ENCODE measurements at regions not wholly inside any gene's neighbourhood (a gene's known extent, or its start where the extent isn't known, plus 50 kb on each side); places are given as distances from the start of the nearest gene placed in this dataset.

DNA sequence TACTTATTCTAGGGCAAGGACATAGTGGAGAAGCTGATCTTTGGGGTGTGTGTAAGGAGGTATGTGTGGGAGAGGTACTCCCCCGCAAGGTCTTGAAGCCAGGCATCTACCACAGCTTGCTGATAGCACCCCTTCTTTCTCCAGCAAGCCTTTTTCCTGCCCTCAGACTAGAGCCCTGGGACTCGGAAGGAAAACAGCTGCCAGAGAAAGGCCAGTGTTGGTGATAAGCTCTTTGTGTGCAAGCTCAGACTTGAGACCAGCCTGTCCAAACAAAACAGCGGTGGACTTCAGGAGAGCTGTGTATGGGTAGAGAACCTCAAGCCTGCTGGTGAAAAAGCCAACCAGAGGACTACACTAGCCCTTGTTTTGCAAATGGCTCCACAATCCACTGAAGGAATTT lies 1028.6 kb downstream of the MCTP2 start:
- no peak for DNase-seq (ENCODE audit: low read depth)

DNA sequence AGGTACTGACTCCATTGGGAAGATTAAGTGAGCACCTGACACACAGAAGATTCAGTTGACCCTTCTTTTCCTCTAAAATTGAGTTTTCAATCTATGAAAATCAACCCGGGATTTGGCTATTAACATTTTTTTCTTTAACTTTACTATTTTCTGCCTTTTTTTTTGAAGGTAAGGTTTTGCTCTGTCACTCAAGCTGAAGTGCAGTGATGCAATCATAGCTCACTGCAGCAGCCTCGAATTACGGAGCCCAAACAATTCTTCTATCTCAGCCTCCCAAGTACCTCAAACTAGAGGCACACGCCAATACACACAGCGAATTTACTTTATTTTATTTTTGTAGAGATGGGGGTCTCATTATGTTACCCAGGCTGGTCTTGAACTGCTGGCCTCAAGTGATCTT lies 1029.5 kb downstream of the MCTP2 start:
- DNase-seq (ENCODE audit: low read depth) = no peak

DNA sequence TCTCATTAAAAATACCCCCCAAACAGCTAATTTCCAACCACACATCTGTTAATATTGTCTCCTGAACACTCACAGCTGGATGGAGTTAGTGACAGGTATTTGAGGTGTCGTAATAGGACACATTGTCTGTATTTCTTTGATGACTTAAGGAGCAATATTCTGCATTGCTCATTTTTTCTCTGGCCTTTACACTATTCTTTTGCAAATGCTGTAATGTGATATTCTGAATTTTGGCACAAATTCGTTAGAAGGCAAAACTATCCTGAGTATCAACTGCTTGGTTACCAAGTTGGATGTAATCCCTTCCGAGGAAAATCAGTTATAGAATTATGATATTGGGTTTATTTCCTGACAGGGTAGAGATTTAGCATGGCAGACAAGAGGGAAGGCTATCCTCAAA lies 1030.2 kb downstream of the MCTP2 start:
- DNase-seq (ENCODE audit: low read depth) = no peak

DNA sequence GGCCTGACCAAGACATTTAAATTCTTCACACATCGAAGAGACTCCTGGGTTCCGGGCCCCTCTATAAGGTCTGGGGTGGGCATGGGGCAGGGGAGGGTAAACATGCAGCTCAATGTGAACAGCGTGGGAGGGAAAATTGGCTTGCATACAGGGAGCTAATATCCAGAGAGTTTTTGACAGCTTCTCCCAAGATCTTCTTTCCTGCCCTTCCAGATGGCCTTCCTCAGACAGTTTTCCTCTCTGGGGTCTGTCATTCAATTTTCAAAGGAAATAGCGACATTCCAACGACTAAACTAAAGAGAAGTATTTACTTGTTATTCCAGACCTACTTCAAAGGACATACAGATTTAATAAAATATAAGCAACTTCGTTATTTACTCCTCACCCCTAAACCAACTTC lies 1030.6 kb downstream of the MCTP2 start:
- no peak for DNase-seq (ENCODE audit: low read depth)

DNA sequence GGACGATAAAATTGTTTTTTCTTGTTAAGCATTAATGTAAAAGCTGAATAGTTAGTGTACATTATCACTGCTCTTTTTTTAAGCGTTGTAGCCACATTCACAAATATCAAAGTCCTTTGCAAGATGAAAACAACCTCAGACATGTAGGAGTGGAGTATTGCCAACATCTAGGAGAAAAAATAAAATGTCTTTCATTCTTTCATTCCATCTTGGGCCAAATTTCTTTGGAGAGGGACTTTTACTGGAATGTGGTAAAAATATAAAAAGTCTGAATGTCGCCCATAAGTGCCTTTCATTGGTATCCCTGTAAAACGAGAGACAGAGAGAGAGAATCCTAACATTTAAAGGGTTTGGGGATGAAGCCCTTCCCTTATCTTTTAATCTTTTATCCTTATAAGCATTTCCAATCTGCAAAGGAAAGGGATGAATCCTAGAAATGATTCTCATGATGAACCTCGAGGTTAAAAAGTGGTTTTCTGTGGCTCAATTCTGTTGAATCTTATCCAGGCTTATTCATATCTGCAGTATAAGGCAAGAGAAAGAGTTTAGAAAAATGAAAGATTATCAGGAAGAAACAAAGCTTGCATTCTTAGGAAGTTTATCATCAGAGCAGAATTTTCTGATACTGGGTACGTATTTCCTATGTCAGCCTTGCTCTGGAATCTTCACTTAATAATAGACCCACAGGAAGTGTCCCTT lies 1031.7 kb downstream of the MCTP2 start:
- peak; percentile 31 for DNase-seq (ENCODE audit: low read depth)

DNA sequence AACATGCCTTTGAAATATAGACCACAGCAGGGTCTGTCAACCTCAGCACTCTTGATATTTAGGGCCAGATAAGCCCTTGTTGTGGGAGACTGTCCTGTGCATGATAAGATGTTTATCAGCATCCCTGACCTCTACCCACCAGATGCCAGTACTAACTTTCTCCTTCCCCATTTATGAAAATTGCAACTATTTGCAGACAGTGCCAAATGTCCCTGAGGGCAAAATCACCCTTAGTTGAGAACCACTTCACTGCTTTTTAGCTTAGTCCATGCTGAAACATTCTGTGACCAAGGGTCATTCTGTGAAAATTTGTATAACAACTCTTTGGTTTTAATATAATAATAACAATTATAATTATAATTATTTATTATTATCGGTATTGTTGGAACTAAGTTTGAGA lies 1032.4 kb downstream of the MCTP2 start:
- DNase-seq (ENCODE audit: low read depth) = no peak

DNA sequence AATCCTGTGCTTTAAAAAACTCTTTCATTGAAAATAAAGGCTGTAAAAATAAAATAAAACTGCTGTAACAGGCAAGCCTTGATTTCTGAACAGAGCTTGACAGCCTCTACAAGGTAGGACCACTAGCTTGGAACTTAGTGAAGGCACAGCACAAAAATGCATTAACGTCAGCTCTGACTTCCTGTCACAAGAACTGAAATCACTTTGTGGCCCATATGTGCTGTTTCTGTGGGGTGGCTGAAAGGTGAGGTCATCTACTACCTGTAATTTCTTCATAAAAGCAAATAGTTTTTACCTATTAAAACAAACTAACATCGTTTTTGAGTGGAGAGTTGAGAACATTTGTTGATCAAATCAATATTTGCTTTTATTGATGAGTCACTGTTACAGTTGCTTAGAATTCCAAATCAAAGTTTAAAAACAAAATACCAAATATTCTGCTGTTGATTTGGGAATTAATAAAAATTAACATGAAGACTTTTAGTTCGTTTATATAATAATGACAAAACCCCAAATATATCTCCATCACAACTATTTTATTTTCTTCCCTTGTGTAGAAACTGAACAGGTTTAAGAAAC lies 1034.1 kb downstream of the MCTP2 start:
- no peak for DNase-seq (ENCODE audit: low read depth)

DNA sequence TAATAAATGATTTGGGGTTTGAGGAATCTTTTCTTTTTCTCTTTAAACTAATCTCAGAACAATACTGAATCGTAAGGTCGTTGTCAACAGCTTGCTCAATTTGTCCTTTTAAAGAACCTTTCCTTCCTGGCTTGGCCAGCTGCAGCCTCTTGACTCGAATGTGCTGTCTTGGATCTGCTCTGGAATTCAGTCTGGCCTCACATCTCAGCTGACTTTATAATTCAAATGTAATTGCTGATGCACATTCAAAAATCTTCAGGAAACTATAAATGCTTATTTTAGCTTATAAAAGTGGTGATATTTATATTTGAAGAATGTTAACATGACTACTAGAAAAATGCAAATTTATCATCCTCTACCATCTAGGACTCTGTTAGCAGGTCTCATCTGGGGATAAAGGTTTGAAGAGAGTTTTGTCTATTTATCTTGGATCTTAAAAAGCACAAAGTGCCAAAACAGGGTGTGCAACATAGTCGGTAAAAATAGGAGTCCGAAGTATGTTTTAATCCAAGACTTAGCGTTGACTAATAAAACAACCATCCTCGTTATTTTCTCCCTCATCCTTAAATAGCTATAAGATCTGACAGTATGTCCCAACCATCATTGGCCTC lies 1035.2 kb downstream of the MCTP2 start:
- DNase-seq (ENCODE audit: low read depth) = peak; percentile 27

DNA sequence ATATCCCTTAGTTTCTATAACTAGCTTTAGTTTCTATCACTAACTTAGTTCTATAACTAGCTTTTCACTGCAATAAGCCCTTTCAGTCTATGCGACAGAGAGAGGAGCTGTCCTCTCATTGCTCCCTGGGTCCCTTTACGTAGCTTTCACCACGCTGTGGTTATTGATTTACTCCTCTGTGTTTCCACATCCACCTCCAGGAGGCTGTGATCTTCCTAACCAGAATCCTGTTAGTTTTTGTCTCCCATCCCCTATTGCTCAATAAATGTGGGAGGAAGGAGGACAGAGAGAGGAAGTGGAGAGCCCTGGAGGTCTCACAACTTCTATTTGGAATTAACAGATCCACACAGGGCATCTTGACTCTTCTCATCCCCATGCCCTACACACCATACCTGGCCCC lies 1036.1 kb downstream of the MCTP2 start:
- no peak for DNase-seq (ENCODE audit: low read depth)

DNA sequence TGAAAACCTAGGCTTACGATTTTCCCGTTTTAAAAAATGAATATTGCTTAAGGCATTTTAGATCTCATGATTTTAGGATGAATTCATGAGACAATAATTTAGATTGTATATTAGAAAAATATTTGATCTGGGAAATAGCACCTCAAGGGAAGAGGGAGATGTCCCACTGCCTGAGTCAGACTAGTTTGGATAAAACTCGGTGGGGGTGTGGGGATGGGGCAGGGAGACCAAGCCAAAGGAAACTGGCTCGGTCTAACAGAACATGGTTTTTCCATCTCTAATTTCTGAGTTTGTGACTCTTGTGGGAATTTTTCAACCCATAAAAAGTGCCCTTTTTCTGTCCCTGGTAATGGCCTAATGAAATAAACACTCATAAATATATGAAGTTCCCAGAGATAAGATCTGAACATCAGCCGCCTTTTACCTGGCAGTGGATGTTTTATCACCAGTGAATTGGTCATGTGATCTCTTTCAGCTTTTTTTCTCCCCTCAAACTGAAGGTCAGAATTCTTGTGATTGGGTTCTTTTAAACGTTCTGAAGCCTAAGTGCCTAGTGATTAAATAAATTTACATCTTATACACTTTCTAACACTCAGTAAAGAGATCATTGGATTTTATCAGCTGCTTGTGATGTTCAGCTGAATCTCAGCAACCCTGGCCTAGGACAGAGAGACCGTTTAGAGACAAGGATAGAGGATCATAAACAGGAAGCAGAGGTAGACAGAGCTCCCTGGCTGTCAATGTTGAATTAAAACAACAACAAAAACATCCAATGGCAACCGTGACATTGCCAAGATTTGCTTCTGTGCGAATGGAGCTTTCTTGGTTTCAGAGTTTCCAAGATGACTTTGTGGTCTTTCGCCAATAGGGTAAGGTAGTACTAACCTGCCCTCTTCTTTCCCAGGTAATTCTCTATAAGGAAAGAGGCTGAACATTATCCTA lies 1038.2 kb downstream of the MCTP2 start:
- DNase-seq (ENCODE audit: low read depth) = no peak

DNA sequence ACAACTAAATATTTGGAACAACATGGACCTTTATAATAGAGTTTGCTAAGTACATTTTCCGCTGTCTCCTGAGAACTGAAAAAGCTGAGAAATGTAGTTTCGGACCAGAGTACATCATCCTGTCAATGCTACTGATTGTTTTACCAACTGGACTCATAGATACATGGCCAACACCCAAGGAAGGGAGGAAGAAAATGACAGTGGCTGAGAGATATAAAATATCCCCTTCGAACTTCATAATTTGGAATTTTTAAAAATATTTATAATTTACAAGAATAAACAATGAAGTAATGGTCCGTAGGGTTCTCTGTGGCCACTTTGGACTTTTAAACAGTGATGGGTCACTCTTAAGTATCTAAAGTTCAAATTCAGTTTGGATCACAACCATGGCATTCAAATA lies 1042.7 kb downstream of the MCTP2 start:
- DNase-seq (ENCODE audit: low read depth) = no peak

DNA sequence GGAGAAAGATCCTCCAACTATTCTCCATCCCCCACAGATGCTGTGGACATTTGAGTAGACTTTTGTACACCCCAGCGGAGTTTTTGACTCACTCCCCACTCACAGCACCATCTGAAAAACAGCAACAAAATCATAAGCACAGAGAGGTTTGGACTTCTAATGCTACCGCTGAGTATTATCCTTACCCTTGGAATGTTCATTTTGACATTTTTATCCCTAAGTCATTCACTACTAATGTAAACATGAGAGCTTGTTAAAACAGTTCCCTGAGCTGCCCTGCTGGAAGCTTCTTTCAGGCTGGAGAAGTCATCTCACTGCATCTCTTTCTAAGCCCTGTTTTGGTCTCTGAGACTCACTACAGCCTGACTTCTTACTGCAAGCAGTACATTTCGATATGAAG lies 1045.9 kb downstream of the MCTP2 start:
- DNase-seq (ENCODE audit: low read depth) = peak; percentile 62

DNA sequence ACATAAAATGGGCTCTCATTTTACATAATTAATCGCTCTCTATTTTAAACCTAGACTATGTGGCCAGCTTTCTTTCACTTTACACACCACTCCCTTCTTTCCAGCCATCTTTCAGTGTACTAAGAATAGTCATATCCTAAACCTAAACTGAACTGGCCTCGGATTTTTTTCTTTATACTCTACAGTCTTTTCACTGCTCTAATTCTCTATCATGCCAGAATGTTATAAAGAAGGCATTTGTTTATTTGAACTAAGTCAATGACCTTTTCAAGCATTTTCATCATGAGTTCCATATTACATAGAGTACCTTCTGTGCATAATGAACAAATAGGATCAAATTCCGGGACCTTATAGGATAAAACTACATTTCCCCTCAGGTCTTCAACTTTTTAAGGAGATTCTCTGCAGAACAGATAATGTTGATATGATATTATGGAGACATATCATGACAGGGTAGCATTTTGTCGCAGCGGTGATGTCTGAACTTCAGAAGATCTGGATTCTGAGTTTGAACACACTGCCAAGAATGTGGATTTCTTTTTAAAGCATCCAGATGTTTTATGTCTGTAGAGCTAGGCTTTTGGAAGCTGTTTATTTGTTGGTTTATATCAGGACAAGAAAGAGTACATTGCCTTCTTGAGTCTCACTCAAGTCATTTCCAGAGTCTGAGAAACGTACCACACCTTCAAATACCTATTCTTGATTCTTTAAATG lies 1047.3 kb downstream of the MCTP2 start:
- no peak for DNase-seq (ENCODE audit: low read depth)

DNA sequence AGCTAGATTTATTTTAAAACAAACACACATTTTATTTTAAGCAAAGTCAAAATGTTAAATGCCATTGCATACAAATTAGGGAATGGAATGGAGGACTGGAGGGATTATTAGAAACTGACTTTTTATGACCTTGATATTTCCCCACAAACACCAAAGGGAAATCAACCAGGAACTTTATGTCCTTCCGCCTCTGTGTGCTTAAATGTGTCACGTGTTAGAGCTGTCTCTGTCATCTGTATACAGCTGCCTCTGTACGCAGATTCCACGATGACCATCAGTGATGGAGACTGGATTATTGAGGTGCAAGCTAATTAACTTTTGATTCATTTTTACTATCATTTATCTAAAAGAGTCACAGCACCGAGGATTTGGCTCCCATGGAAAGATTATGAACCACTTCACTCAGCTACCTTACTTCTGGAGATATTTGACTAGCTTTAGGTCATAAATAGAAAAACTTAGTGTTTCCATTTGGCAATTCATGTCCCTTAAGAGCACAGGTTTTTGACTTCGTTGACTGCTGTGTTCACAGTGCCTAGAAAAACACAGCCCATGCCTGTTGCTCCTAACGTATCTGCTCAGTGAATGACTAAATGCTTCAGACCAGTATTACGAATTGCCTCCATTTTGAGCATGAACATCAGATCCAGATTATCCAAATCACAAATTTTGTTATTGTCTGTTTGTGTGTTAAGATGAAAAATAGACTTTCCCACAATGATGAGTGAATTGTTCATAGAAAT lies 1048.1 kb downstream of the MCTP2 start:
- DNase-seq (ENCODE audit: low read depth) = no peak

DNA sequence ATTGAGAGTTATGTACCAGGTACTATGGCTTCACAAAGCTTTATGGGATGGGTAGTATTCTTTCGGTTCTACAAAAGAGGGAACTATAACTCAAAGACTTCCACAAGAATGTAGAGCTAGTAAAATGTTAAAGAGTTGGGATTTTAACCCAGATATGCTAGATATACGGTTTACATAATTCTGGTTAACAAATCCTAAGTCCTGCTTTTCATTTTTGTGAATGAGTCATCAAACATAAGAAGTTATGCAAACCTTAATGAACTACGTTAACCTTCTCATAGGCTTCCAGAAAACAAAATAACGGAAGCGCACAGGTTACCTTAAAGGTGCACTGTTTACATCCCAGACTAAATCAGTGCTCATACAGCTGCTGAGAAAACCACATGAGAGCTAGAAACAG lies 1049.3 kb downstream of the MCTP2 start:
- no peak for DNase-seq (ENCODE audit: low read depth)

DNA sequence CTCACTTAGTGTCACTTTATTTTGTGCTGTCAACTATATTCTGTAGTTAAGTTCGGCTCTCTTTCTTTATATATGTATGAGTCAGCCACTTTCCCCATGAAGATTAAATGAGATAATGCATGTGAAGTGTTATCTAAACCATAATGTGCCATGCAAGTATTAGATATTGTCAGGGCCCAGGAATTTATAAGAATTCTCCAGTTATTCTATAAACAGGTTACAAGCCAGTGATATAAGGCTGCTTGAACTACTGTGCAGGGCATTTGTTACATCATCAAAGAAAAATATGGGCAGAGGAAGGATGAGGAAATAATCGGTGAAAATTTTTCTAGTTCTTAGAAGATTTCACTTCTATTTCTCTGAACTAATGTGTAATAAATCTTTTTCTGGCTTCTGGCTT lies 1049.0 kb upstream of the NR2F2 start:
- DNase-seq (ENCODE audit: low read depth) = no peak

DNA sequence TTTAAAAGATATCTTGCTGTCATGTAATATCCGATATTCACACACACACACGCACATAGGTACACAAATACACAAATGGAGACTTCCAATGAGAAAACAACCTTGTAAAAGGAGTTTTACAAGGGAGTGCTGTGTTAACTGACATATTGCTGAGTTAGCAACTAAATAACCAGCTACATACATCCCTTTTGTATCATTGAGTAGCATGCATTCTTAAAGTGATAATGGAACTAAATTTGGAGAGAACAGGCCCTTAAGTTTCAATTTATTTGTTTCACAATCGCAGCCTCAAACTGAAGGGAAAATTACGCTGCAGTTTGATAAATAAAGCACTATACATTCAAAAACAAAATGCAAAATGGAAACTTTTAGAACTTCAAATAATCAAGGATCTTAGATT lies 1046.0 kb upstream of the NR2F2 start:
- no peak for DNase-seq (ENCODE audit: low read depth)

DNA sequence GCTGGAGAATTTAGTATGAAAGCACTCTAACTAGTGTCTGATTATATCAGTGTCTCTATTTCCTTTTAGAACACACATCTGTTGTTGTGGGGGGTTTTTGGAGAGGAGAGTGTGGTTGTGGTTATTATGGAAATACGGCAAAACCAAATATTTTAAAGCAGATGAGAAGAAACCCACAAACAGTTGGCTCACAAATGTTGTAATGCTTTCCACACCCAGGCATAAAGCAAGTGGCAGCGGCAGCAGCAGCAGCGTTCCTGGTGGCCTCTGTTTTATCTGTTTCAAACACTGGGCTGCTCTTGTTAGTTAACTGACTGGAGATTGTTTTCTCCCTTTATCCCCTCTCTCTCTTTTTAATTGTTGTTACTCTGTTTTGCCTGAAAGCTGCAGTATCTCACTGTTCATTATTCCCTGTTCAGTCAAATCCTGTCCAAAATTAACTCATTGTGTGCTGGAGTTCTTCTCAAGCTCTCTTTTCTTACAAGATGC lies 1045.5 kb upstream of the NR2F2 start:
- peak; percentile 54 for DNase-seq (ENCODE audit: low read depth)

DNA sequence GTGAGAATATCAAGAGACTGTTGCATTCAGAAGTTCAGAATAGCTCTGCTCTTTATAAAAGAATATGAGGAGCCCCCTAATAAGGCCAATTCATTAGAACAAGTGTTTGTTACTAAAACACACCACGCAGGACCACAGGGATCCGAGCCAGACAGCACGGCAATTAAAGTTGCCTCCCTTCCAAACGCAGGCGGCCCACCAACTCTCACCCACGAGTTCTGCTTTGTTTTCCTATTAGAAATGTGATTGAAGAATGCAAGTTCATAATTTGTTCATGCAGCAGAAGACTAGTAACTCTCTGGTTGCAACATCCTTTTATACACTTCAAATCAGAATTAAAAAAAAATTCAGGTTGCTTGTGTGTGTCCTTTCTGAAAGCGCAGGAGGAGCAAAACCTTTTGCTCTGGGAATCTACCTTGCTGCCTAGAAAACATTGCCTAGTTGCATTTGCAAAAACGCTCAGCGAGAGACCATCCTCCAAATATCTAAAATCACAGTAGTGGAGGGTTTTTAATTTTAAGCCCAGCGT lies 1044.1 kb upstream of the NR2F2 start:
- no peak for DNase-seq (ENCODE audit: low read depth)

DNA sequence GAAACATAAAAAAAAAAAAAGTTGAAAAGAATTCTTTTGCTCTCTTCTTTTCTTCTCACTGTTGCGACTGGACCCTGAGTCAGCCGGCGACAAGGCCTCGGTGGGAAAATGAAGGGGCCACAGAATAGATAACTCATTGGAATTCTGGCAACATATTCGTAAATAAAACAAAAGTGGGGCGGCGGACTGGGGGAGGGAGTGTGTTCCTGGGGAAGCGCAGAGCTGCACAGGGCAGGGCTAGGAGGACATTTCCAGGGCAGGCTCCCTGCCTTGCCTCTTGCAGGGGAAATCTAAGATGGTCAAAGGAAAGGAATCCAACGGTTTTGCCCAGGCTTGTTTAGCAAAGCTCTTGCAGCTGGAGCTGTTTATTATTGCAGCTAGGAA lies 1042.8 kb upstream of the NR2F2 start:
- DNase-seq (ENCODE audit: low read depth) = no peak

DNA sequence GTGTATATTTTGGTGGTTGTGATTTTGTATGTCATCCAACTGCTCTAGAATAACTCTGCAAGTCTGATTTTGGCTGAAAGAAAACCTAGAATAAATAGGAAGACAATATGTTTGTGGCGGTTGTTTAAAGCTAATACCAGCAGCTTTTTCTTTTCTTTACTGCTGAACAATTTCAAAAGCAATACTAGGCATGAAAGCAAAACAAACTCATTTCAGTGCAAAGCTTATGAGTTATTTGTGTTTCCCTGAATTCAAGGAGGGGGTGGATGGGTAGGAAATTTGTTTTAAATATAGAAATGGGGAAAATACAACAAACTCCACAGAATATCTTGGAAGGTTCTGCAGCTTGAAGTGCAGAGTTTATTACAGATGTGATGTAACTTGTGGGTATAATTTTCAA lies 1041.9 kb upstream of the NR2F2 start:
- no peak for DNase-seq (ENCODE audit: low read depth)
